RWPE1 (cell line): ENCODE measurements at regions not wholly inside any gene's neighbourhood (a gene's known extent, or its start where the extent isn't known, plus 50 kb on each side); places are given as distances from the start of the nearest gene placed in this dataset.

Experiments
- CTCF ChIA-PET: fragments of 350-600 bp; sonication (Branson Sonifier 250); formaldehyde crosslinking; extraction: SDS; loops from one replicate; lab custom pipeline; 2021; lab: Yijun Ruan, JAX
- POLR2A ChIA-PET: fragments of 400-600 bp; formaldehyde crosslinking; extraction: SDS; loops from one replicate; lab custom pipeline; 2020; ENCODE audit warnings: antibody characterized with exemption; ENCODE audit not compliant: low non-redundant PET; lab: Yijun Ruan, JAX
- DNase-seq: peaks from one replicate; pipeline ENCODE4 v3.0.0; 2012; ENCODE audit warnings: low spot score
- H3K27ac ChIP-seq: fragments of 450-650 bp; 2 replicates; pipeline ENCODE4 v1.5.1; 2017
- TF ChIP-seq, protein P1 (sequence below): fragments of 450-650 bp; conservative IDR thresholded peaks from 2 replicates; pipeline ENCODE4 v1.5.1; 2017; ENCODE audit warnings: low read depth, mild to moderate bottlenecking

DNA sequence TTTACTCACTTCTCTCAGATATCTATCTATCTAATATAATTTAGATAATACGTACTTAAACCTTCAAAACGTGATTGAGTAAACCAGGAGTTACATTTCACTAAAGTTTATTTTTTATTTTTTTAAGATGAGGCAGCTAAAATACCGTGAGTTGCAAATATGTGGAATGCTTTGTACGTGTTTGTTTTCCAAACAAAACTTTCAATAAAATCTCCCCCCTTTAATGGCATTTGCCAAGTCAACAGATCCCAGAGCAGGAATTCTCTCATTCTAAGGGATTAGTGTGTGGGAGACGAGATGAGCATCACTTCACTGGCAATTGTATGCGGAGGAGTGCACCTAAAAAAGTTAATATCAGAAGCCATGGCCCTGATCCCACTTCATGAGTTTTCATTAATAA lies 53.7 kb upstream of the MAGI2 start:
- POLR2A ChIA-PET, result no interaction called here
- TF ChIP-seq, protein P1, sequence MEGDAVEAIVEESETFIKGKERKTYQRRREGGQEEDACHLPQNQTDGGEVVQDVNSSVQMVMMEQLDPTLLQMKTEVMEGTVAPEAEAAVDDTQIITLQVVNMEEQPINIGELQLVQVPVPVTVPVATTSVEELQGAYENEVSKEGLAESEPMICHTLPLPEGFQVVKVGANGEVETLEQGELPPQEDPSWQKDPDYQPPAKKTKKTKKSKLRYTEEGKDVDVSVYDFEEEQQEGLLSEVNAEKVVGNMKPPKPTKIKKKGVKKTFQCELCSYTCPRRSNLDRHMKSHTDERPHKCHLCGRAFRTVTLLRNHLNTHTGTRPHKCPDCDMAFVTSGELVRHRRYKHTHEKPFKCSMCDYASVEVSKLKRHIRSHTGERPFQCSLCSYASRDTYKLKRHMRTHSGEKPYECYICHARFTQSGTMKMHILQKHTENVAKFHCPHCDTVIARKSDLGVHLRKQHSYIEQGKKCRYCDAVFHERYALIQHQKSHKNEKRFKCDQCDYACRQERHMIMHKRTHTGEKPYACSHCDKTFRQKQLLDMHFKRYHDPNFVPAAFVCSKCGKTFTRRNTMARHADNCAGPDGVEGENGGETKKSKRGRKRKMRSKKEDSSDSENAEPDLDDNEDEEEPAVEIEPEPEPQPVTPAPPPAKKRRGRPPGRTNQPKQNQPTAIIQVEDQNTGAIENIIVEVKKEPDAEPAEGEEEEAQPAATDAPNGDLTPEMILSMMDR, result no peak
- CTCF ChIA-PET, result no interaction called here
- DNase-seq, result no peak
- H3K27ac ChIP-seq, result no peak overlapping the region

DNA sequence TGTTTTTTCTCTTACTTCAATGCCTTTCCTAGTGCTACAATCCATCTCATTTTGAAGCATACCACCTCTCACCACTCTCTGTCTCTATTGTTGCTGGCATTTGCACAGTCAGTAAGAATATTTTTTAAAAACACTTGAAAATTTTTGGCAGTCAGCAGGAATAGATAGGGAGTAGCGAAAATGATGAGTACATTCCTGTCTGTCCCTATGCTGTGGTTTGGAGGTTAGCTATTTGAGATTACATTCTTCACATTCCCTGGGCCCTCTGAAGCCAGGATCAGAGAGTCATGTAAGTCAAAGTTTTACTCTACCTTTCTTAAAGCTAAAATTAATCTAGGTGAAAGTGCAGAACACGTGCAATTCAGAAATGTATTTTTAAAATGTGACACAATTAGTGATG lies 53.0 kb upstream of the MAGI2 start:
- ChIA-PET POLR2A (no interaction called here), CTCF (interaction anchor here (0.6 kb wide), 1 partner anchor 1161 kb away, joined by 3 read pairs; no protein-coding TSS in a partner anchor)
- DNase-seq, result no peak
- no peak overlapping the region for H3K27ac ChIP-seq
- TF ChIP-seq, protein P1, result no peak

DNA sequence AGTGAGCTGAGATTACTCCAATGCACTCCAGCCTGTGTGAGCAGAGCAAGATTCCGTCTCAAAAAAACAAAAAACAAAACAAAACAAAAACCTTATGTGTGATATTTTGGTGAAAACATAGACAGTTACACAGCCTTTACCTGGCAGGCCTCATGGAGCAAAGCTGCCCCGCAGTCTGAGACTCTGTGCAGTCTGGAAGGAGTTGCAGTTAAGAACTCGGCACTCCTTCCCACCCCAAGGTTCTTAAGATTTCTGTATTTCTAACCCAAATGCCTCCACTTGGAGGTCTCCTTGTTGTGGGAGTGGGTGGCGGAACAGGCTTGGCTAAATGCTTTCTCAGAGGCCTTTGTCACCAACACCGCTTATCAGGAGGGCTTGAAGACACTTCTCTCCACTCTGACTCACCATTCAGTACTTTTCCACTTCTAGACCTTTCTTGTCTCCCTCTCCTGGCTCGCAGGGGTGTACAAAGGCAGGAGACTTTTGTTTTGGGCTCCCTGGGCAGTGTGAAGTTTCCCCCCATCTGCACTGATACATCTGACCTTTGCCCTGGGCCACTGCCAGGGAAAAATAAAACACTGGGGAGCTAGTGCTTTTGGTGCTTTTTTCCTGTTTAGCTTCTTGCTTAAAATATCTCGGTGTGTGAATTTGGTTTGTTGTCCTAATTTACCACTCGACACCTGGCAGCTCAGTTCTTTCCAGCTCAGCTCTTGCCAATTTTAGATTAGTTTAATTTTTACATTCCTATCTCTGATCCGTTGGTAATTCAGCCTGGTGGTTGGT lies 51.3 kb upstream of the MAGI2 start:
- no peak overlapping the region for H3K27ac ChIP-seq
- TF ChIP-seq, protein P1, result no peak
- ChIA-PET CTCF (interaction anchor here (0.6 to 0.7 kb wide), 2 partner anchors 112 to 1978 kb away, joined by 3 read pairs; no protein-coding TSS in a partner anchor), POLR2A (interaction anchor here (0.6 kb wide), 1 partner anchor 20 kb away, joined by 3 read pairs; no protein-coding TSS in a partner anchor)
- no peak for DNase-seq
